IMR-90 (cell line): ENCODE measurements at regions not wholly inside any gene's neighbourhood (a gene's known extent, or its start where the extent isn't known, plus 50 kb on each side); places are given as distances from the start of the nearest gene placed in this dataset.

Experiments used
- ATAC-seq: fragments of 200-7000 bp; cut with Tn5 transposase; 2 replicates; pipeline ENCODE4 v1.9.1; 2020; ENCODE audit warnings: low read depth, mild to moderate bottlenecking, moderate library complexity
- BruUV-seq: library from RNA; stranded (reverse); fragments of 400-500 nt; replicated peaks from 2 replicates; lab custom pipeline; 2021; lab: Mats Ljungman, UMichigan
- CTCF ChIA-PET: fragments of 300-600 bp; formaldehyde crosslinking; extraction: SDS; loops from one replicate; lab custom pipeline; 2021; ENCODE audit warnings: antibody characterized with exemption; lab: Yijun Ruan, JAX
- POLR2A ChIA-PET: fragments of 300-600 bp; sonication (Branson Sonifier 250); formaldehyde crosslinking; loops from one replicate; lab custom pipeline; 2022; ENCODE audit warnings: antibody characterized with exemption; ENCODE audit not compliant: unreplicated experiment; lab: Charles Lee
- DNase-seq: peaks from one replicate; pipeline ENCODE4 v3.0.0; 2013
- H2AFZ ChIP-seq: replicated peaks from 2 replicates; pipeline ENCODE3; 2013; ENCODE audit warnings: low read length, mild to moderate bottlenecking; ENCODE audit not compliant: poor library complexity
- H2AK5ac ChIP-seq: 2 replicates; pipeline ENCODE4 v1.6.1; 2013; ENCODE audit warnings: low read depth, low read length, inconsistent platforms
- H2AK9ac ChIP-seq: replicated peaks from 2 replicates; pipeline ENCODE3; 2013; ENCODE audit warnings: mild to moderate bottlenecking, low read depth, low read length, moderate library complexity; ENCODE audit not compliant: poor library complexity
- H2BK120ac ChIP-seq: 2 replicates; pipeline ENCODE4 v1.6.1; 2013; ENCODE audit warnings: low read depth, low read length, inconsistent platforms
- H2BK15ac ChIP-seq: 3 replicates; pipeline ENCODE4 v1.6.1; 2013; ENCODE audit warnings: low read depth, low read length, inconsistent platforms
- H2BK20ac ChIP-seq: 2 replicates; pipeline ENCODE4 v1.6.1; 2013; ENCODE audit warnings: low read depth, mild to moderate bottlenecking, inconsistent platforms, low read length, moderate library complexity
- H2BK5ac ChIP-seq: 2 replicates; pipeline ENCODE4 v1.6.1; 2013; ENCODE audit warnings: mild to moderate bottlenecking, low read depth, low read length, inconsistent platforms; ENCODE audit not compliant: poor library complexity, severe bottlenecking
- H3K14ac ChIP-seq: replicated peaks from 2 replicates; pipeline ENCODE4 v1.6.1; 2013; ENCODE audit warnings: low read depth, low read length, inconsistent platforms
- H3K18ac ChIP-seq: 2 replicates; pipeline ENCODE4 v1.6.1; 2013; ENCODE audit warnings: low read depth, low read length, control low read depth
- H3K23ac ChIP-seq: 2 replicates; pipeline ENCODE4 v1.6.1; 2013; ENCODE audit warnings: low read depth, low read length, inconsistent platforms
- H3K27ac ChIP-seq: 2 replicates; pipeline ENCODE4 v1.5.1; 2013; ENCODE audit warnings: mild to moderate bottlenecking, control low read depth, low read length; ENCODE audit not compliant: insufficient read depth
- H3K27me3 ChIP-seq: 2 replicates; pipeline ENCODE4 v1.6.1; 2013; ENCODE audit warnings: low read length; ENCODE audit not compliant: control insufficient read depth, insufficient read depth
- H3K36me3 ChIP-seq: 2 replicates; pipeline ENCODE4 v1.6.1; 2013; ENCODE audit warnings: low read length, mixed read lengths; ENCODE audit not compliant: control insufficient read depth, insufficient read depth
- H3K4ac ChIP-seq: 2 replicates; pipeline ENCODE4 v1.6.1; 2013; ENCODE audit warnings: low read depth, low read length, inconsistent platforms
- H3K4me1 ChIP-seq: 2 replicates; pipeline ENCODE4 v1.6.1; 2013; ENCODE audit warnings: low read length, mixed read lengths; ENCODE audit not compliant: control insufficient read depth, insufficient read depth
- H3K4me2 ChIP-seq: 2 replicates; pipeline ENCODE4 v1.6.1; 2013; ENCODE audit warnings: low read depth, mild to moderate bottlenecking, control low read depth, low read length, moderate library complexity
- H3K4me3 ChIP-seq: 2 replicates; pipeline ENCODE4 v1.5.1; 2013; ENCODE audit warnings: low read depth, mild to moderate bottlenecking, control low read depth, low read length, moderate library complexity; ENCODE audit not compliant: insufficient read depth
- H3K56ac ChIP-seq: 2 replicates; pipeline ENCODE4 v1.6.1; 2013; ENCODE audit warnings: low read length, inconsistent platforms; ENCODE audit not compliant: insufficient read depth; ENCODE audit errors: extremely low read depth
- H3K79me1 ChIP-seq, 2 experiments: 2 replicates each; pipeline ENCODE4 v1.6.1; 2013; ENCODE audit warnings: low read length in 2 of 2, inconsistent platforms in 1 of 2, low read depth in 1 of 2
- H3K9ac ChIP-seq: 2 replicates; pipeline ENCODE4 v1.6.1; 2013; ENCODE audit warnings: low read depth, low read length, control low read depth
- H3K9me1 ChIP-seq: 2 replicates; pipeline ENCODE4 v1.6.1; 2013; ENCODE audit warnings: low read length, inconsistent platforms; ENCODE audit not compliant: insufficient read depth
- H3K9me3 ChIP-seq: 2 replicates; pipeline ENCODE4 v1.6.1; 2013; ENCODE audit warnings: low read length; ENCODE audit not compliant: control insufficient read depth, insufficient read depth
- H4K20me1 ChIP-seq: 2 replicates; pipeline ENCODE4 v1.6.1; 2013; ENCODE audit warnings: low read length, inconsistent platforms; ENCODE audit not compliant: insufficient read depth
- H4K5ac ChIP-seq: 2 replicates; pipeline ENCODE4 v1.6.1; 2013; ENCODE audit warnings: mild to moderate bottlenecking, low read depth, low read length, control low read depth
- H4K8ac ChIP-seq, 2 experiments: 2 replicates each; pipeline ENCODE4 v1.6.1; 2013; ENCODE audit warnings: low read depth in 2 of 2, low read length in 2 of 2, control low read depth in 1 of 2, inconsistent platforms in 1 of 2
- H4K91ac ChIP-seq: 2 replicates; pipeline ENCODE4 v1.6.1; 2013; ENCODE audit warnings: low read depth, low read length, inconsistent platforms; ENCODE audit not compliant: insufficient read depth
- CEBPB ChIP-seq: IDR thresholded peaks from 2 replicates; pipeline ENCODE4 v1.6.1; 2012; ENCODE audit warnings: low read depth, low read length, improper control_type of control experiment
- MAFK ChIP-seq: IDR thresholded peaks from 2 replicates; pipeline ENCODE4 v1.6.1; 2012; ENCODE audit warnings: low read depth, low read length, improper control_type of control experiment
- NFE2L2 ChIP-seq: fragments of 150-350 bp; IDR thresholded peaks from 2 replicates; pipeline ENCODE4 v1.6.1; 2016; ENCODE audit warnings: low read depth, mild to moderate bottlenecking, low read length
- RAD21 ChIP-seq: IDR thresholded peaks from 2 replicates; pipeline ENCODE4 v1.6.1; 2012; ENCODE audit warnings: low read length, improper control_type of control experiment
- WGBS, 2 experiments: methylation state at CpG; one replicate each; pipeline versions ENCODE4 v1.1.5 to v1.1.7; 2013; ENCODE audit warnings: missing lambda C conversion rate in 2 of 2; ENCODE audit not compliant: insufficient read length in 1 of 2; ENCODE audit errors: extremely low coverage in 2 of 2; 5-methylcytosine and 5-hydroxymethylcytosine counted together
- dilution Hi-C: fragments of 300-500 bp; cut with HindIII; formaldehyde crosslinking; loops from one replicate; pipeline ENCODE4 v1.14.3; 2018; ENCODE audit warnings: low sequenced_read_pairs; ENCODE audit not compliant: unreplicated experiment
- in situ Hi-C: fragments of 300-500 bp; cut with MboI; formaldehyde crosslinking; loops from 3 replicates; pipeline ENCODE4 v1.14.3; 2019; ENCODE audit warnings: low sequenced_read_pairs, inconsistent platforms, mixed read lengths
- intact Hi-C: fragments of 100-400 bp; cut with micrococcal nuclease; formaldehyde crosslinking; loops from 2 replicates; pipeline ENCODE4 v1.10.0; 2022

DNA sequence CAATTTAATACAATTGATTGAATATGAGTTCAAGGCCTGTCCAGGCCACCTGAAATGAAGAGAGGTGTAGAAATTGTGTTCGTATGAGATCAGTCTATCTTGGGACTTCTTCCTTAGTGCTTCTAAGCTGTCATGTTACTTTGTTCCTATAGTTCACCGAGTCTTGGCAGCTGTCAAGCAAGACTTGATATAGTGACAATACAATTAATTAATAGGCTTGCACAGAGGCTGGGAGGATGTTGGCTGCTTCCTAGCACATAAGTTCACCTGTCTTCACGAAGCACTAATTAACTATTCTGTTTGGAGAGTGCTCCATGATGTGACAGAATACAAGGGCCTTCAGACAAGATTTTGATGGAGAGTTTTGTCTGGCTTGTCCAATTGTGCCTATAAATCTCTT, 103.7 kb upstream of the CD96 start:
- Histone ChIP-seq H3K36me3 (no peaks in the 10 kb centered on the region), H3K18ac (no peak overlapping the region), H3K4me1 (no peaks in the 10 kb centered on the region), H3K9me1 (no peaks in the 10 kb centered on the region), H4K8ac (no peak overlapping the region), H2BK5ac (no peak overlapping the region), H4K5ac (no peak overlapping the region), H3K79me1 (no peaks in the 10 kb centered on the region), H4K91ac (no peak overlapping the region), H4K20me1 (no peaks in the 10 kb centered on the region), H2AFZ (no peak overlapping the region), H2AK5ac (no peak overlapping the region), H3K56ac (no peak overlapping the region), H3K9ac (no peak overlapping the region), H3K14ac (no peak overlapping the region), H3K9me3 (no peaks in the 10 kb centered on the region), H2BK20ac (no peak overlapping the region), H2AK9ac (no peak overlapping the region), H3K23ac (no peak overlapping the region), H3K4ac (no peak overlapping the region), H3K4me3 (no peak overlapping the region), H2BK120ac (no peak overlapping the region), H3K27ac (no peak overlapping the region), H3K4me2 (no peak overlapping the region), H3K27me3 (peaks cover 2% of the 10 kb centered on the region; the same call in 1 of the 2 replicates), H2BK15ac (no peak overlapping the region)
- no peak for TF ChIP-seq NFE2L2
- TF ChIP-seq CEBPB: no peak
- TF ChIP-seq RAD21: no peak
- TF ChIP-seq MAFK: no peak
- intact Hi-C loops (no loop called here), dilution Hi-C loops (no loop called here), in situ Hi-C loops (no loop called here)
- ChIA-PET POLR2A (no interaction called here), CTCF (no interaction called here)
- DNase-seq (no peak), ATAC-seq (no peak)
- WGBS, 2 experiments: no CpG with 5 or more reads among the region's 3 CpGs
- BruUV-seq: no TSS peak
